Upper lobe of left lung (tissue), 4 donors: ENCODE measurements at regions not wholly inside any gene's neighbourhood (a gene's known extent, or its start where the extent isn't known, plus 50 kb on each side); places are given as distances from the start of the nearest gene placed in this dataset.

ENCODE experiments used
- CTCF ChIP-seq, 6 experiments: fragments of 450-650 bp in 4 of 6; fragments of 200-600 bp in 2 of 6; sonication (generic) in 2 of 6; IDR thresholded peaks; one replicate each; pipeline ENCODE4 v1.5.1; 2016 to 2019; ENCODE audit warnings: antibody characterized with exemption in 6 of 6
- POLR2A ChIP-seq, 4 donors: fragments of 450-650 bp; IDR thresholded peaks; one replicate each; pipeline ENCODE4 v1.5.1; 2016 to 2017; ENCODE audit warnings: antibody characterized with exemption in 4 of 4, mild to moderate bottlenecking in 2 of 4
- POLR2AphosphoS5 ChIP-seq, 2 donors: sonication (generic); formaldehyde crosslinking; IDR thresholded peaks; one replicate each; pipeline ENCODE4 v1.5.1; 2017; ENCODE audit warnings: antibody characterized with exemption in 2 of 2

GRCh38 chr4:17038510-17039176, 140.2 kb upstream of the LDB2 start:
- TF ChIP-seq CTCF (IDR thresholded peaks at IDR 0.05), result no peak
- TF ChIP-seq POLR2A (IDR thresholded peaks at IDR 0.05), result no peak
- no peak for TF ChIP-seq POLR2AphosphoS5 (IDR thresholded peaks at IDR 0.05)
